H1 (cell line): ENCODE measurements at regions not wholly inside any gene's neighbourhood (a gene's known extent, or its start where the extent isn't known, plus 50 kb on each side); places are given as distances from the start of the nearest gene placed in this dataset.

Experiments
- CTCF ChIA-PET: fragments of 300-600 bp; sonication (Branson Sonifier 250); formaldehyde crosslinking; loops from one replicate; lab custom pipeline; 2021; ENCODE audit not compliant: partially characterized antibody; lab: Charles Lee
- POLR2A ChIA-PET: fragments of 300-600 bp; sonication (Branson Sonifier 250); formaldehyde crosslinking; loops from one replicate; lab custom pipeline; 2021; ENCODE audit warnings: inconsistent platforms; ENCODE audit not compliant: partially characterized antibody; lab: Charles Lee
- DNase-seq, 2 experiments: peaks; one replicate each; pipeline versions ENCODE4 v3.0.0 to v3.0.0-alpha.2; 2010 to 2022; ENCODE audit warnings: low spot score in 2 of 2, low read depth in 1 of 2, mixed read lengths in 1 of 2
- FAIRE-seq: peaks from 2 replicates; lab custom pipeline; 2011; peaks lifted over from hg19 to GRCh38; lab: Jason Lieb, UNC
- H2AFZ ChIP-seq: 2 replicates; pipeline ENCODE4 v1.8.1; 2012; ENCODE audit warnings: low read length, inconsistent platforms
- H2AK5ac ChIP-seq: 2 replicates; pipeline ENCODE4 v1.6.1; 2013; ENCODE audit warnings: low read depth, low read length
- H2BK120ac ChIP-seq: replicated peaks from 2 replicates; pipeline ENCODE3; 2013; ENCODE audit warnings: low read depth, low read length, inconsistent platforms
- H2BK12ac ChIP-seq: 2 replicates; pipeline ENCODE4 v1.6.1; 2013; ENCODE audit warnings: low read depth, low read length
- H2BK15ac ChIP-seq: 2 replicates; pipeline ENCODE4 v1.6.1; 2013; ENCODE audit warnings: low read length
- H2BK20ac ChIP-seq: 2 replicates; pipeline ENCODE4 v1.6.1; 2013; ENCODE audit warnings: low read length
- H2BK5ac ChIP-seq: 2 replicates; pipeline ENCODE4 v1.6.1; 2013; ENCODE audit warnings: low read depth, low read length
- H3K14ac ChIP-seq: 2 replicates; pipeline ENCODE4 v1.6.1; 2013; ENCODE audit warnings: inconsistent platforms; ENCODE audit not compliant: insufficient read length
- H3K18ac ChIP-seq: 2 replicates; pipeline ENCODE4 v1.6.1; 2013; ENCODE audit warnings: low read length; ENCODE audit errors: extremely low read depth
- H3K23ac ChIP-seq: 2 replicates; pipeline ENCODE4 v1.6.1; 2013; ENCODE audit warnings: inconsistent platforms; ENCODE audit not compliant: insufficient read length
- H3K23me2 ChIP-seq: 2 replicates; pipeline ENCODE4 v1.6.1; 2013; ENCODE audit warnings: low read depth, low read length
- H3K27ac ChIP-seq: 2 replicates; pipeline ENCODE4 v1.6.1; 2011; ENCODE audit warnings: low read depth, low read length, inconsistent platforms
- H3K27me3 ChIP-seq, 4 experiments: replicated peaks in 1 of 4; 1 replicate in 1 of 4; 2 replicates in 3 of 4; pipeline versions ENCODE4 v1.6.1 to v1.8.1; 2011 to 2013; ENCODE audit warnings: low read length in 3 of 4, mild to moderate bottlenecking in 3 of 4, inconsistent platforms in 2 of 4, mixed read lengths in 2 of 4, moderate library complexity in 1 of 4; ENCODE audit not compliant: control insufficient read depth in 3 of 4, insufficient read depth in 3 of 4; ENCODE audit errors: extremely low read depth in 1 of 4
- H3K36me3 ChIP-seq, 4 experiments: 2 replicates each; pipeline versions ENCODE4 v1.6.1 to v1.8.1; 2011 to 2013; ENCODE audit warnings: mild to moderate bottlenecking in 4 of 4, low read length in 3 of 4, moderate library complexity in 2 of 4, control low read depth in 1 of 4, inconsistent platforms in 1 of 4; ENCODE audit not compliant: insufficient read depth in 4 of 4, control insufficient read depth in 2 of 4
- H3K4ac ChIP-seq: replicated peaks from 2 replicates; pipeline ENCODE3; 2013; ENCODE audit warnings: low read length, low read depth, mixed read lengths, inconsistent platforms; ENCODE audit not compliant: insufficient read length
- H3K4me1 ChIP-seq, 4 experiments: replicated peaks in 1 of 4; 1 replicate in 1 of 4; 2 replicates in 3 of 4; pipeline versions ENCODE4 v1.6.1 to v1.8.1; 2011 to 2013; ENCODE audit warnings: low read length in 3 of 4, inconsistent platforms in 2 of 4, mixed read lengths in 1 of 4; ENCODE audit not compliant: insufficient read depth in 4 of 4, control insufficient read depth in 3 of 4
- H3K4me2 ChIP-seq, 2 experiments: 2 replicates each; pipeline versions ENCODE4 v1.6.1 to v1.8.1; 2011 to 2013; ENCODE audit warnings: low read depth in 2 of 2, low read length in 2 of 2, control low read depth in 1 of 2, inconsistent platforms in 1 of 2, mild to moderate bottlenecking in 1 of 2; ENCODE audit not compliant: insufficient read depth in 1 of 2
- H3K4me3 ChIP-seq, 4 experiments: fragments of 200-600, 300-600 bp in 1 of 4; sonication (generic), shearing (Covaris generic), sonication (Bioruptor Twin) in 1 of 4; 2 replicates each; pipeline versions ENCODE4 v1.5.1 to v1.8.1; 2011 to 2016; ENCODE audit warnings: low read length in 4 of 4, low read depth in 3 of 4, control low read depth in 2 of 4, inconsistent platforms in 2 of 4, mild to moderate bottlenecking in 2 of 4, mixed read lengths in 1 of 4, moderate library complexity in 1 of 4; ENCODE audit not compliant: insufficient read depth in 2 of 4; ENCODE audit errors: extremely low read depth in 1 of 4
- H3K56ac ChIP-seq: replicated peaks from 2 replicates; pipeline ENCODE3; 2013; ENCODE audit warnings: low read depth, mild to moderate bottlenecking, mixed read lengths, low read length, inconsistent platforms; ENCODE audit not compliant: insufficient read length
- H3K79me1 ChIP-seq: 2 replicates; pipeline ENCODE4 v1.6.1; 2013; ENCODE audit warnings: low read depth, low read length, control low read depth
- H3K79me2 ChIP-seq, 2 experiments: 2 replicates each; pipeline versions ENCODE4 v1.6.1 to v1.8.1; 2012 to 2013; ENCODE audit warnings: low read length in 2 of 2, mild to moderate bottlenecking in 2 of 2, inconsistent platforms in 1 of 2; ENCODE audit not compliant: insufficient read depth in 2 of 2, control insufficient read depth in 1 of 2
- H3K9ac ChIP-seq, 4 experiments: replicated peaks in 1 of 4; 1 replicate in 1 of 4; 2 replicates in 3 of 4; pipeline versions ENCODE4 v1.6.1 to v1.8.1; 2011 to 2013; ENCODE audit warnings: low read depth in 3 of 4, low read length in 3 of 4, control low read depth in 2 of 4, mild to moderate bottlenecking in 2 of 4, moderate library complexity in 2 of 4, inconsistent platforms in 1 of 4; ENCODE audit errors: extremely low read depth in 1 of 4
- H3K9me3 ChIP-seq, 2 experiments: 2 replicates each; pipeline versions ENCODE4 v1.6.1 to v1.8.1; 2012 to 2013; ENCODE audit warnings: mild to moderate bottlenecking in 2 of 2, moderate library complexity in 2 of 2, control low read depth in 1 of 2, inconsistent platforms in 1 of 2, low read depth in 1 of 2, low read length in 1 of 2, mixed read lengths in 1 of 2; ENCODE audit not compliant: insufficient read depth in 2 of 2
- H4K20me1 ChIP-seq, 2 experiments: replicated peaks in 1 of 2; 2 replicates each; pipeline versions ENCODE3 to v1.8.1; 2011 to 2013; ENCODE audit warnings: inconsistent platforms in 2 of 2, low read length in 2 of 2, mild to moderate bottlenecking in 1 of 2; ENCODE audit not compliant: insufficient read depth in 2 of 2, control insufficient read depth in 1 of 2
- H4K5ac ChIP-seq: 2 replicates; pipeline ENCODE4 v1.6.1; 2013; ENCODE audit warnings: low read length, low read depth, mixed read lengths, inconsistent platforms; ENCODE audit not compliant: insufficient read length
- H4K8ac ChIP-seq: 2 replicates; pipeline ENCODE4 v1.8.0; 2013; ENCODE audit warnings: mild to moderate bottlenecking, moderate library complexity, low read length, inconsistent platforms; ENCODE audit not compliant: insufficient read depth; ENCODE audit errors: extremely low read depth
- H4K91ac ChIP-seq: replicated peaks from 2 replicates; pipeline ENCODE3; 2013; ENCODE audit warnings: low read length, mixed read lengths, inconsistent platforms; ENCODE audit not compliant: insufficient read length
- CBX5 ChIP-seq: fragments of 300-800, 300-1000 bp; sonication (generic); IDR thresholded peaks from 2 replicates; pipeline ENCODE4 v1.7.1; 2016; ENCODE audit warnings: antibody characterized with exemption, low read length, low read depth
- KDM4A ChIP-seq: IDR thresholded peaks from one replicate; pipeline ENCODE4 v1.7.1; 2012; ENCODE audit warnings: low read depth, mild to moderate bottlenecking, moderate library complexity, low read length, inconsistent platforms; ENCODE audit not compliant: severe bottlenecking
- KDM5A ChIP-seq: fragments of 200-600 bp; IDR thresholded peaks from 2 replicates; pipeline ENCODE4 v1.7.1; 2012; ENCODE audit warnings: mild to moderate bottlenecking, low read length, inconsistent platforms, mixed read lengths
- SIRT6 ChIP-seq: IDR thresholded peaks from one replicate; pipeline ENCODE4 v1.7.1; 2012; ENCODE audit warnings: low read length, inconsistent platforms
- SIX5 ChIP-seq: IDR thresholded peaks from 2 replicates; pipeline ENCODE4 v1.6.1; 2011; ENCODE audit warnings: mild to moderate bottlenecking, low read depth, low read length
- WGBS, 2 experiments: shearing (Covaris generic) in 1 of 2; methylation state at CpG; one replicate each; pipeline versions ENCODE4 v1.1.6 to v1.1.7; 2013 to 2015; ENCODE audit warnings: low lambda C conversion rate in 2 of 2, mixed read lengths in 2 of 2, inconsistent platforms in 1 of 2, low coverage in 1 of 2, missing lambda C conversion rate in 1 of 2; ENCODE audit not compliant: insufficient replicate concordance in 2 of 2, insufficient coverage in 1 of 2, insufficient read length in 1 of 2; ENCODE audit errors: extremely low coverage in 1 of 2, missing lambda C conversion rate in 1 of 2; 5-methylcytosine and 5-hydroxymethylcytosine counted together

DNA sequence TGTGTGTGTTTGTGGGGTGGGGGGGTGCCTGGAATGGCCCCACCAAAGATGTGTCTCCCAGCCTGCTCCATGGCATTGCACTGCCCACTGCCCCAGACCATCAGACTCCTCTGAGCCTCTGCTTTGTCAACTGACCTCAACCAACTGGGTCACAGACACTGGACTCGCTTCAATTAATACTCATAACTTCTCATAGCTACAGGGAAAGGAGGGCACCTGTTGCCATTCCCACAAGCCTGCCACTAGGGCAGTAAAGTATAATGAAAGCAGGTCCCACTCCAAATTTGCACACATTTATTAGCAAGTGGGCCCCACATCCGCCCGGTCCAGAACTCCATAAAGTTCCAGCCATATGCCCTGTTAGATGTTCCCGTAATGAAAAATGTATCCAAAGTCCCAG, 70.5 kb upstream of the PRDM11 start:
- FAIRE-seq (no peak), DNase-seq (no peak)
- no peaks in the 10 kb centered on the region for H3K9me3 ChIP-seq
- no peak overlapping the region for H3K4me3 ChIP-seq
- no peak overlapping the region for H3K4ac ChIP-seq
- no peak overlapping the region for H4K5ac ChIP-seq
- H4K20me1 ChIP-seq: no peaks in the 10 kb centered on the region
- H3K36me3 ChIP-seq: no peaks in the 10 kb centered on the region
- no peaks in the 10 kb centered on the region for H3K79me1 ChIP-seq
- no peak overlapping the region for H2AK5ac ChIP-seq
- H3K14ac ChIP-seq: no peak overlapping the region
- no peak overlapping the region for H2AFZ ChIP-seq
- POLR2A ChIA-PET: no interaction called here
- no peaks in the 10 kb centered on the region for H3K79me2 ChIP-seq
- no peak overlapping the region for H3K56ac ChIP-seq
- H3K9ac ChIP-seq: no peak overlapping the region
- H3K23ac ChIP-seq: no peak overlapping the region
- H3K27ac ChIP-seq: no peak overlapping the region
- CTCF ChIA-PET: interaction anchor here (1.0 to 5.3 kb wide), 6 partner anchors 14 to 165 kb away, joined by 3 to 25 read pairs (median 4); no protein-coding TSS in a partner anchor
- H3K18ac ChIP-seq: no peak overlapping the region
- no peak overlapping the region for H4K8ac ChIP-seq
- H3K4me2 ChIP-seq: no peak overlapping the region
- H3K27me3 ChIP-seq: no peaks in the 10 kb centered on the region; a peak in 1 of 7 replicates
- H2BK15ac ChIP-seq: no peak overlapping the region
- no peak overlapping the region for H2BK20ac ChIP-seq
- no peak overlapping the region for H2BK5ac ChIP-seq
- 90% methylated on average over 4 of the region's 4 CpGs; no CpG with 5 or more reads in 1 of the 2 experiments for WGBS, 2 experiments
- peaks cover 4 to 21% (median 6%) of the 10 kb centered on the region in 4 experiments for H3K4me1 ChIP-seq
- no peak overlapping the region for H4K91ac ChIP-seq
- H3K23me2 ChIP-seq: no peaks in the 10 kb centered on the region
- H2BK12ac ChIP-seq: no peak overlapping the region
- no peak overlapping the region for H2BK120ac ChIP-seq
- TF ChIP-seq CBX5 (no peak), SIX5 (no peak), KDM5A (no peak), SIRT6 (no peak), KDM4A (no peak)
